GM23338 (cell line): ENCODE measurements at regions not wholly inside any gene's neighbourhood (a gene's known extent, or its start where the extent isn't known, plus 50 kb on each side); places are given as distances from the start of the nearest gene placed in this dataset.

Experiments
- ATAC-seq: fragments of 200-7000 bp; cut with Tn5 transposase; 3 replicates; pipeline ENCODE4 v1.9.1; 2020
- DNase-seq: peaks from one replicate; pipeline ENCODE4 v3.0.0-alpha.2; 2015; ENCODE audit warnings: low spot score
- H2AFZ ChIP-seq: fragments of 200-600 bp; sonication (generic); 2 replicates; pipeline ENCODE4 v1.8.0; 2016; ENCODE audit warnings: antibody characterized with exemption, mild to moderate bottlenecking, moderate library complexity
- H3F3A ChIP-seq: fragments of 200-600 bp; sonication (generic); replicated peaks from 2 replicates; pipeline ENCODE4 v1.8.0; 2017; ENCODE audit warnings: antibody characterized with exemption, mixed run types, low read depth
- H3K27ac ChIP-seq: fragments of 200-600 bp; sonication (generic); 2 replicates; pipeline ENCODE4 v1.6.1; 2016; ENCODE audit warnings: low read depth
- H3K27me3 ChIP-seq: fragments of 200-600 bp; sonication (generic); 2 replicates; pipeline ENCODE4 v1.8.0; 2016; ENCODE audit warnings: mild to moderate bottlenecking, mixed run types, moderate library complexity; ENCODE audit not compliant: insufficient read depth
- H3K36me3 ChIP-seq: fragments of 200-600 bp; sonication (generic); 2 replicates; pipeline ENCODE4 v1.8.0; 2016; ENCODE audit warnings: mild to moderate bottlenecking; ENCODE audit not compliant: insufficient read depth
- H3K4me1 ChIP-seq: fragments of 200-600 bp; sonication (generic); 2 replicates; pipeline ENCODE4 v1.8.0; 2016; ENCODE audit warnings: mild to moderate bottlenecking, moderate library complexity; ENCODE audit not compliant: insufficient read depth
- H3K4me2 ChIP-seq: fragments of 200-600 bp; sonication (generic); 2 replicates; pipeline ENCODE4 v1.7.1; 2017; ENCODE audit warnings: mixed run types
- H3K4me3 ChIP-seq: fragments of 200-600 bp; sonication (generic); 2 replicates; pipeline ENCODE4 v1.6.1; 2016; ENCODE audit warnings: mixed run types
- H3K79me2 ChIP-seq: fragments of 200-600 bp; sonication (generic); replicated peaks from 2 replicates; pipeline ENCODE4 v1.8.0; 2017; ENCODE audit warnings: mild to moderate bottlenecking; ENCODE audit not compliant: insufficient read depth
- H3K9me2 ChIP-seq: fragments of 200-600 bp; sonication (generic); 2 replicates; pipeline ENCODE4 v1.8.0; 2017; ENCODE audit not compliant: insufficient read depth
- H4K20me1 ChIP-seq: fragments of 200-600 bp; sonication (generic); replicated peaks from 2 replicates; pipeline ENCODE4 v1.8.0; 2017; ENCODE audit warnings: mild to moderate bottlenecking; ENCODE audit not compliant: insufficient read depth
- H3K27ac Mint-ChIP-seq: 2 replicates; pipeline ENCODE4 v1.8.0; 2020; ENCODE audit warnings: inconsistent platforms, mild to moderate bottlenecking, moderate library complexity, mixed read lengths
- H3K27me3 Mint-ChIP-seq: 3 replicates; pipeline ENCODE4 v1.8.0; 2022; ENCODE audit warnings: low read depth, mild to moderate bottlenecking, moderate library complexity, mixed read lengths, inconsistent platforms; ENCODE audit not compliant: insufficient read depth, poor library complexity
- H3K36me3 Mint-ChIP-seq: 3 replicates; pipeline ENCODE4 v1.8.0; 2021; ENCODE audit warnings: low read depth, mild to moderate bottlenecking, inconsistent platforms, moderate library complexity, mixed read lengths
- H3K4me1 Mint-ChIP-seq: 3 replicates; pipeline ENCODE4 v1.8.0; 2020; ENCODE audit warnings: mild to moderate bottlenecking, inconsistent platforms, mixed read lengths
- H3K4me3 Mint-ChIP-seq: 3 replicates; pipeline ENCODE4 v1.8.0; 2021; ENCODE audit warnings: moderate library complexity, mild to moderate bottlenecking, inconsistent platforms, mixed read lengths
- H3K9me3 Mint-ChIP-seq: 3 replicates; pipeline ENCODE4 v1.8.0; 2020; ENCODE audit warnings: moderate library complexity, mild to moderate bottlenecking, inconsistent platforms, mixed read lengths
- CREB1 ChIP-seq: fragments of 250-450 bp; sonication (Bioruptor Pico); IDR thresholded peaks from 2 replicates; pipeline ENCODE4 v1.5.0; 2020; ENCODE audit warnings: low read depth, mild to moderate bottlenecking, moderate library complexity
- EZH2 ChIP-seq: fragments of 200-600 bp; sonication (generic); IDR thresholded peaks from one replicate; pipeline ENCODE4 v1.8.0; 2017; ENCODE audit warnings: antibody characterized with exemption, mild to moderate bottlenecking, low read depth; ENCODE audit not compliant: unreplicated experiment
- EZH2phosphoT487 ChIP-seq: fragments of 200-600 bp; sonication (generic); IDR thresholded peaks from one replicate; pipeline ENCODE4 v1.8.1; 2018; ENCODE audit warnings: antibody characterized with exemption; ENCODE audit not compliant: unreplicated experiment
- JUNB ChIP-seq: IDR thresholded peaks from one replicate; pipeline ENCODE4 v1.6.1; 2016; ENCODE audit warnings: antibody characterized with exemption; ENCODE audit not compliant: unreplicated experiment
- NANOG ChIP-seq: IDR thresholded peaks from 2 replicates; pipeline ENCODE4 v1.6.1; 2016; ENCODE audit warnings: antibody characterized with exemption, borderline replicate concordance
- POLR2AphosphoS5 ChIP-seq: IDR thresholded peaks from 2 replicates; pipeline ENCODE4 v1.6.1; 2016; ENCODE audit warnings: antibody characterized with exemption, low read depth
- STAT1 ChIP-seq: IDR thresholded peaks from one replicate; pipeline ENCODE4 v1.6.1; 2016; ENCODE audit warnings: antibody characterized with exemption; ENCODE audit not compliant: unreplicated experiment
- ZNF114 ChIP-seq: fragments of 250-450 bp; sonication (Bioruptor Pico); IDR thresholded peaks from 2 replicates; pipeline ENCODE4 v1.5.0; 2020; ENCODE audit warnings: mild to moderate bottlenecking, moderate library complexity
- ZNF331 ChIP-seq: fragments of 250-450 bp; sonication (Bioruptor Pico); IDR thresholded peaks from 2 replicates; pipeline ENCODE4 v1.5.0; 2020; ENCODE audit warnings: low read depth, mild to moderate bottlenecking, moderate library complexity
- TF ChIP-seq, protein P1 (sequence below), 2 experiments: fragments of 200-600 bp in 1 of 2; sonication (generic) in 1 of 2; conservative IDR thresholded peaks; 2 replicates each; pipeline versions ENCODE4 v1.5.1 to v1.6.1; 2016 to 2017; ENCODE audit warnings: antibody characterized with exemption in 2 of 2, low read depth in 2 of 2, mild to moderate bottlenecking in 2 of 2, moderate library complexity in 1 of 2
- TF ChIP-seq, protein P2 (sequence below): IDR thresholded peaks from one replicate; pipeline ENCODE4 v1.6.1; 2018; ENCODE audit warnings: antibody characterized with exemption; ENCODE audit not compliant: unreplicated experiment
- TF ChIP-seq, protein P3 (sequence below): fragments of 250-450 bp; sonication (Bioruptor Pico); IDR thresholded peaks from 2 replicates; pipeline ENCODE4 v1.5.0; 2020; ENCODE audit warnings: mild to moderate bottlenecking, moderate library complexity
- TF ChIP-seq, protein P4 (sequence below): IDR thresholded peaks from 2 replicates; pipeline ENCODE4 v1.6.1; 2016; ENCODE audit warnings: antibody characterized with exemption

DNA sequence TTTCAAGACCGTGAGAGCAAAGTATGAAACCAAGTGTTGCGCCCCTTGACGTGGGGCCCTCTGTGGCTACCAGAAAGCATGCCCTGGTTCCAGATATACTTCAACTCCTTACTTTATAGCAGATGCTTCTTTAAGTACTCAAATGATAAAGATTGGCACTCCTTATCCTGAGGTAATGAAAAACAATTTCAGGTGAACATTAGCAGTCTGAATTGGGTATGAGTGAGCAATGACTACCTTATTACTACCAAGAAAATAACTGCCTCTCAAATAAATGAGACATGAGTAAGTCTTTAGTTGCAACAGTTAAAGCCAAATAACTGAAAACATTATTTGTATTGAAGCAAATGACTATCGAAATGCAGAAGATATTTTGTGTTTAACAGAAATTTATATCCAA lies 408.7 kb downstream of the MMUT start:
- peaks cover 18% of the 10 kb centered on the region for H3K36me3 Mint-ChIP-seq

More for the DNA sequence above, 408.7 kb downstream of the MMUT start:
- Mint-ChIP-seq H3K27me3 (no peaks in the 10 kb centered on the region), H3K4me3 (no peak overlapping the region), H3K27ac (no peak overlapping the region), H3K9me3 (peaks cover 25% of the 10 kb centered on the region), H3K4me1 (peaks cover 14% of the 10 kb centered on the region)
- H4K20me1 ChIP-seq = no peaks in the 10 kb centered on the region
- H3K27me3 ChIP-seq = no peaks in the 10 kb centered on the region
- H3K4me1 ChIP-seq = peaks cover 17% of the 10 kb centered on the region
- no peaks in the 10 kb centered on the region for H3K79me2 ChIP-seq
- no peak overlapping the region for H3K4me3 ChIP-seq
- H3K36me3 ChIP-seq = no peaks in the 10 kb centered on the region; the same call in 1 of the 2 replicates
- H3K9me2 ChIP-seq = no peaks in the 10 kb centered on the region
- H3K27ac ChIP-seq = no peak overlapping the region
- no peak overlapping the region for H2AFZ ChIP-seq
- no peak overlapping the region for H3K4me2 ChIP-seq
- H3F3A ChIP-seq = no peaks in the 10 kb centered on the region
- ATAC-seq = no peak
- no peak for DNase-seq
- TF ChIP-seq, protein P1, sequence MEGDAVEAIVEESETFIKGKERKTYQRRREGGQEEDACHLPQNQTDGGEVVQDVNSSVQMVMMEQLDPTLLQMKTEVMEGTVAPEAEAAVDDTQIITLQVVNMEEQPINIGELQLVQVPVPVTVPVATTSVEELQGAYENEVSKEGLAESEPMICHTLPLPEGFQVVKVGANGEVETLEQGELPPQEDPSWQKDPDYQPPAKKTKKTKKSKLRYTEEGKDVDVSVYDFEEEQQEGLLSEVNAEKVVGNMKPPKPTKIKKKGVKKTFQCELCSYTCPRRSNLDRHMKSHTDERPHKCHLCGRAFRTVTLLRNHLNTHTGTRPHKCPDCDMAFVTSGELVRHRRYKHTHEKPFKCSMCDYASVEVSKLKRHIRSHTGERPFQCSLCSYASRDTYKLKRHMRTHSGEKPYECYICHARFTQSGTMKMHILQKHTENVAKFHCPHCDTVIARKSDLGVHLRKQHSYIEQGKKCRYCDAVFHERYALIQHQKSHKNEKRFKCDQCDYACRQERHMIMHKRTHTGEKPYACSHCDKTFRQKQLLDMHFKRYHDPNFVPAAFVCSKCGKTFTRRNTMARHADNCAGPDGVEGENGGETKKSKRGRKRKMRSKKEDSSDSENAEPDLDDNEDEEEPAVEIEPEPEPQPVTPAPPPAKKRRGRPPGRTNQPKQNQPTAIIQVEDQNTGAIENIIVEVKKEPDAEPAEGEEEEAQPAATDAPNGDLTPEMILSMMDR (conservative IDR thresholded peaks at IDR 0.05; ENCODE audit: low read depth in 2 of 2) = no peak
- no peak for TF ChIP-seq EZH2
- TF ChIP-seq STAT1 = no peak
- TF ChIP-seq, protein P2, sequence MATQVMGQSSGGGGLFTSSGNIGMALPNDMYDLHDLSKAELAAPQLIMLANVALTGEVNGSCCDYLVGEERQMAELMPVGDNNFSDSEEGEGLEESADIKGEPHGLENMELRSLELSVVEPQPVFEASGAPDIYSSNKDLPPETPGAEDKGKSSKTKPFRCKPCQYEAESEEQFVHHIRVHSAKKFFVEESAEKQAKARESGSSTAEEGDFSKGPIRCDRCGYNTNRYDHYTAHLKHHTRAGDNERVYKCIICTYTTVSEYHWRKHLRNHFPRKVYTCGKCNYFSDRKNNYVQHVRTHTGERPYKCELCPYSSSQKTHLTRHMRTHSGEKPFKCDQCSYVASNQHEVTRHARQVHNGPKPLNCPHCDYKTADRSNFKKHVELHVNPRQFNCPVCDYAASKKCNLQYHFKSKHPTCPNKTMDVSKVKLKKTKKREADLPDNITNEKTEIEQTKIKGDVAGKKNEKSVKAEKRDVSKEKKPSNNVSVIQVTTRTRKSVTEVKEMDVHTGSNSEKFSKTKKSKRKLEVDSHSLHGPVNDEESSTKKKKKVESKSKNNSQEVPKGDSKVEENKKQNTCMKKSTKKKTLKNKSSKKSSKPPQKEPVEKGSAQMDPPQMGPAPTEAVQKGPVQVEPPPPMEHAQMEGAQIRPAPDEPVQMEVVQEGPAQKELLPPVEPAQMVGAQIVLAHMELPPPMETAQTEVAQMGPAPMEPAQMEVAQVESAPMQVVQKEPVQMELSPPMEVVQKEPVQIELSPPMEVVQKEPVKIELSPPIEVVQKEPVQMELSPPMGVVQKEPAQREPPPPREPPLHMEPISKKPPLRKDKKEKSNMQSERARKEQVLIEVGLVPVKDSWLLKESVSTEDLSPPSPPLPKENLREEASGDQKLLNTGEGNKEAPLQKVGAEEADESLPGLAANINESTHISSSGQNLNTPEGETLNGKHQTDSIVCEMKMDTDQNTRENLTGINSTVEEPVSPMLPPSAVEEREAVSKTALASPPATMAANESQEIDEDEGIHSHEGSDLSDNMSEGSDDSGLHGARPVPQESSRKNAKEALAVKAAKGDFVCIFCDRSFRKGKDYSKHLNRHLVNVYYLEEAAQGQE = no peak
- no peak for TF ChIP-seq CREB1 (CRISPR knock-in tag)
- TF ChIP-seq ZNF114 (CRISPR knock-in tag) = no peak
- TF ChIP-seq EZH2phosphoT487 = no peak
- TF ChIP-seq, protein P3, sequence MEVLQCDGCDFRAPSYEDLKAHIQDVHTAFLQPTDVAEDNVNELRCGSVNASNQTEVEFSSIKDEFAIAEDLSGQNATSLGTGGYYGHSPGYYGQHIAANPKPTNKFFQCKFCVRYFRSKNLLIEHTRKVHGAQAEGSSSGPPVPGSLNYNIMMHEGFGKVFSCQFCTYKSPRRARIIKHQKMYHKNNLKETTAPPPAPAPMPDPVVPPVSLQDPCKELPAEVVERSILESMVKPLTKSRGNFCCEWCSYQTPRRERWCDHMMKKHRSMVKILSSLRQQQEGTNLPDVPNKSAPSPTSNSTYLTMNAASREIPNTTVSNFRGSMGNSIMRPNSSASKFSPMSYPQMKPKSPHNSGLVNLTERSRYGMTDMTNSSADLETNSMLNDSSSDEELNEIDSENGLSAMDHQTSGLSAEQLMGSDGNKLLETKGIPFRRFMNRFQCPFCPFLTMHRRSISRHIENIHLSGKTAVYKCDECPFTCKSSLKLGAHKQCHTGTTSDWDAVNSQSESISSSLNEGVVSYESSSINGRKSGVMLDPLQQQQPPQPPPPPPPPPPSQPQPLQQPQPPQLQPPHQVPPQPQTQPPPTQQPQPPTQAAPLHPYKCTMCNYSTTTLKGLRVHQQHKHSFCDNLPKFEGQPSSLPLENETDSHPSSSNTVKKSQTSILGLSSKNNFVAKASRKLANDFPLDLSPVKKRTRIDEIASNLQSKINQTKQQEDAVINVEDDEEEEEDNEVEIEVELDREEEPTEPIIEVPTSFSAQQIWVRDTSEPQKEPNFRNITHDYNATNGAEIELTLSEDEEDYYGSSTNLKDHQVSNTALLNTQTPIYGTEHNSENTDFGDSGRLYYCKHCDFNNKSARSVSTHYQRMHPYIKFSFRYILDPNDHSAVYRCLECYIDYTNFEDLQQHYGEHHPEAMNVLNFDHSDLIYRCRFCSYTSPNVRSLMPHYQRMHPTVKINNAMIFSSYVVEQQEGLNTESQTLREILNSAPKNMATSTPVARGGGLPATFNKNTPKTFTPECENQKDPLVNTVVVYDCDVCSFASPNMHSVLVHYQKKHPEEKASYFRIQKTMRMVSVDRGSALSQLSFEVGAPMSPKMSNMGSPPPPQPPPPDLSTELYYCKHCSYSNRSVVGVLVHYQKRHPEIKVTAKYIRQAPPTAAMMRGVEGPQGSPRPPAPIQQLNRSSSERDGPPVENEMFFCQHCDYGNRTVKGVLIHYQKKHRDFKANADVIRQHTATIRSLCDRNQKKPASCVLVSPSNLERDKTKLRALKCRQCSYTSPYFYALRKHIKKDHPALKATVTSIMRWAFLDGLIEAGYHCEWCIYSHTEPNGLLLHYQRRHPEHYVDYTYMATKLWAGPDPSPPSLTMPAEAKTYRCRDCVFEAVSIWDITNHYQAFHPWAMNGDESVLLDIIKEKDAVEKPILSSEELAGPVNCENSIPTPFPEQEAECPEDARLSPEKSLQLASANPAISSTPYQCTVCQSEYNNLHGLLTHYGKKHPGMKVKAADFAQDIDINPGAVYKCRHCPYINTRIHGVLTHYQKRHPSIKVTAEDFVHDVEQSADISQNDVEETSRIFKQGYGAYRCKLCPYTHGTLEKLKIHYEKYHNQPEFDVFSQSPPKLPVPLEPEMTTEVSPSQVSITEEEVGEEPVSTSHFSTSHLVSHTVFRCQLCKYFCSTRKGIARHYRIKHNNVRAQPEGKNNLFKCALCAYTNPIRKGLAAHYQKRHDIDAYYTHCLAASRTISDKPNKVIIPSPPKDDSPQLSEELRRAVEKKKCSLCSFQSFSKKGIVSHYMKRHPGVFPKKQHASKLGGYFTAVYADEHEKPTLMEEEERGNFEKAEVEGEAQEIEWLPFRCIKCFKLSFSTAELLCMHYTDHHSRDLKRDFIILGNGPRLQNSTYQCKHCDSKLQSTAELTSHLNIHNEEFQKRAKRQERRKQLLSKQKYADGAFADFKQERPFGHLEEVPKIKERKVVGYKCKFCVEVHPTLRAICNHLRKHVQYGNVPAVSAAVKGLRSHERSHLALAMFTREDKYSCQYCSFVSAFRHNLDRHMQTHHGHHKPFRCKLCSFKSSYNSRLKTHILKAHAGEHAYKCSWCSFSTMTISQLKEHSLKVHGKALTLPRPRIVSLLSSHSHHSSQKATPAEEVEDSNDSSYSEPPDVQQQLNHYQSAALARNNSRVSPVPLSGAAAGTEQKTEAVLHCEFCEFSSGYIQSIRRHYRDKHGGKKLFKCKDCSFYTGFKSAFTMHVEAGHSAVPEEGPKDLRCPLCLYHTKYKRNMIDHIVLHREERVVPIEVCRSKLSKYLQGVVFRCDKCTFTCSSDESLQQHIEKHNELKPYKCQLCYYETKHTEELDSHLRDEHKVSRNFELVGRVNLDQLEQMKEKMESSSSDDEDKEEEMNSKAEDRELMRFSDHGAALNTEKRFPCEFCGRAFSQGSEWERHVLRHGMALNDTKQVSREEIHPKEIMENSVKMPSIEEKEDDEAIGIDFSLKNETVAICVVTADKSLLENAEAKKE (CRISPR knock-in tag) = no peak
- TF ChIP-seq JUNB = no peak
- TF ChIP-seq ZNF331 (CRISPR knock-in tag) = no peak
- TF ChIP-seq NANOG = no peak
- TF ChIP-seq, protein P4, sequence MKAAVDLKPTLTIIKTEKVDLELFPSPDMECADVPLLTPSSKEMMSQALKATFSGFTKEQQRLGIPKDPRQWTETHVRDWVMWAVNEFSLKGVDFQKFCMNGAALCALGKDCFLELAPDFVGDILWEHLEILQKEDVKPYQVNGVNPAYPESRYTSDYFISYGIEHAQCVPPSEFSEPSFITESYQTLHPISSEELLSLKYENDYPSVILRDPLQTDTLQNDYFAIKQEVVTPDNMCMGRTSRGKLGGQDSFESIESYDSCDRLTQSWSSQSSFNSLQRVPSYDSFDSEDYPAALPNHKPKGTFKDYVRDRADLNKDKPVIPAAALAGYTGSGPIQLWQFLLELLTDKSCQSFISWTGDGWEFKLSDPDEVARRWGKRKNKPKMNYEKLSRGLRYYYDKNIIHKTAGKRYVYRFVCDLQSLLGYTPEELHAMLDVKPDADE = no peak
- TF ChIP-seq POLR2AphosphoS5 = no peak
